T47D (cell line): ENCODE measurements at regions not wholly inside any gene's neighbourhood (a gene's known extent, or its start where the extent isn't known, plus 50 kb on each side); places are given as distances from the start of the nearest gene placed in this dataset.
A peak's percentile ranks its signal among the peaks of the same experiment; 100 is the strongest.
"Not testable (repeated sequence)": the region's sequence is repeated elsewhere in the genome, so short reads cannot be mapped to it uniquely, and the experiment has no call there.

ENCODE experiments used
- DNase-seq, 2 experiments: peaks; one replicate each; pipeline versions ENCODE4 v3.0.0 to v3.0.0-alpha.2; 2011 to 2012; ENCODE audit warnings: low read depth in 1 of 2, low spot score in 1 of 2
- JUND ChIP-seq: IDR thresholded peaks from 2 replicates; pipeline ENCODE4 v1.6.1; 2012; ENCODE audit warnings: low read depth
- in situ Hi-C: cut with HindIII; loops from 2 replicates; pipeline ENCODE4 v1.10.0; 2016; ENCODE audit warnings: low sequenced_read_pairs, low pct_unique_long_range_greater_than_20kb

DNA sequence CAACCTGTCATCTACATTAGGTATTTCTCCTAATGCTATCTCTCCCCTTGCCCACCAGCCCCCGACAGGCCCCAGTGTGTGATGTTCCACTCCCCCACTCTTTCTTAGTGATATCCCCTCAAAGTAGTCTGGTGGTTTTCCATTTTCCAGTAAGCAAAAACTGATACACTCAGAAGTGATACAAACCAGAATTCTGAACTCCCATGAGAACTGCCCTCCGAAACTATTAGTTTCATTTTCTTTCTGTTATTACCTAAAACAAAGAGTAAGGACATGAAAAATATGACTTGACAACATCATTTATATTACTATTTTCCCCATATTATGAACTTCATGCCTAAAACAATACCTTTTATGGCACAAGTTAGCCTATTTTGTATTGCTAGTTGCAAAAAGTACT, 175.0 kb downstream of the OTUD1 start:
- no peak for TF ChIP-seq JUND
- no peak for DNase-seq
- in situ Hi-C loops = no loop called here

- in situ Hi-C loops = no loop called here
- TF ChIP-seq JUND = no peak
- DNase-seq = no peak
Observed at GRCh38 chr10:23614483-23614882, 175.6 kb downstream of the OTUD1 start.

DNA sequence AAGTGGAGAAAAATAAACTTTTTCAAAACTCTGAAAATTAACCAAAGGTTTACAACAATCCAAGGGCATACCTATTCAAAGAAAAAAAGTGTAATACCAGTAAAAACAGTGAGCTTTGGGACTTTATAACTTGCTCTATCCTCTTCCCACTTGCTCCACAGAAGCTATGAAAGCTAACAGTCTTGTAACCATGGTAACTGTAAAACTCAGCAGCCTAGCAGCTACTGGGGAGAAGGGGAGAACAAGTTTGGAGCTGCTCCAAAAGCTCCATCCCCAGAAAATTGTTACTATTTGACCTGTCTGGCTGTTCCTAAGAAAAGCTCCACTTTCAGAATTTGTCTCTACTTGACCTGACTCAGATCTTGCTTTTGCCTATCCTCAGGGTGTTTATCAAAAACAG, 191.5 kb downstream of the OTUD1 start:
- TF ChIP-seq JUND = no peak
- no peak for DNase-seq
- in situ Hi-C loops = no loop called here

- in situ Hi-C loops = no loop called here
- no peak for DNase-seq
- TF ChIP-seq JUND = no peak
Observed at GRCh38 chr10:23630885-23631284, 192.0 kb downstream of the OTUD1 start.

DNA sequence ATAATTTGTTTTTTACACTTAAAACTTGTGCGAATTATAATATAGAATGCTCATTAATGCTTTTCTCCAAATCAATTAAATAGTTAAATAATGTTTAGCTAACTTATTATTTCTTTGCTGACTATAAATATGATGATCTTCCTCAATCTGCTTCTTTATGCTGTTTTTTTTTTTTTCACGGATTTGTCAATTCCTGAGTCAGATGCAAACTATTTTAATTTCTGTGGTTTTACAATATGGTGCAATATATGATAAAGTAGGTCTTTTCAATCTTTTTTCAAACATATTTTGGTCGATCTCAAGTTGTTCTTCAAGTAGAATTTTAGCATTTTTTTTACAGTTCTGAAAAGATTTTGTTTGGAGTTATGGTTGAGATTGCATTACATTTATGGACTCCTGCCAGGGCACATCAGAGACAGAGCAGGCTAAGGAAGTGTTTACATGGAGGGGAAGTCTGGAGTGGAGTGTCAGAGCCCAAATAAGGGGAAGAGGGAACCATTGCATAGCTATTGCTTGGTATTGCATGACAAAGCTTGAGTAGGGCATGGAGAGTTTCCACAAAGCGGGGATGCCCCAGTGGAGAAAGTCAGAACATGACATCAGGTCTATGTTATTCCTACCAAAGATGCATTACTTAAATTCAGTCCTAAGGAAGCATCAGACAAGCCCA, 204.4 kb downstream of the OTUD1 start:
- in situ Hi-C loops = no loop called here
- no peak for TF ChIP-seq JUND
- DNase-seq = no peak

GRCh38 chr10:23648618-23649017, 209.7 kb downstream of the OTUD1 start:
- no peak for TF ChIP-seq JUND
- in situ Hi-C loops = no loop called here
- no peak for DNase-seq

DNA sequence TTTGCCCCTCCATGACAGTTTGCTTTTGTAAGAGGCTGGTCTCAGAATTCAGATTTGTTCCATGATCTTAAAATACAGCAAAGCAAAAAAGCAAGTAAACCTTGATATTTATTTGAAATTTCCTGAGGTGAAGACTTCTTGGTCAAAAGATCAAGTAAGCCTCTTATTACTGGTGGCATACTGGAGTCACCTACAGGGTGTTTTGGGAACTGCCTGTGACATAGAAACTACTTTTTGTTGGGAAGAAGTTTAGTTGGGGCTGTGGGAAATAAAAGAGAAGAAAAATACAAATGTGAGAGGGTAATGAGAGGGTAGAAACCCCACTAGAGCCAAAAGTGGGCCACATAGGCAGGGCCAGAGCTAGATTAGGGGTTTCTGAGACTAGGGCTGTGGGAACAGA, 217.9 kb downstream of the OTUD1 start:
- in situ Hi-C loops = no loop called here
- no peak for TF ChIP-seq JUND
- DNase-seq = peak in 1 of 2 experiments; percentile 48

GRCh38 chr10:23657677-23658076, 218.8 kb downstream of the OTUD1 start:
- in situ Hi-C loops = no loop called here
- no peak for TF ChIP-seq JUND
- DNase-seq = no peak

GRCh38 chr10:23671866-23672265, 233.0 kb downstream of the OTUD1 start:
- in situ Hi-C loops = not testable (repeated sequence)

DNA sequence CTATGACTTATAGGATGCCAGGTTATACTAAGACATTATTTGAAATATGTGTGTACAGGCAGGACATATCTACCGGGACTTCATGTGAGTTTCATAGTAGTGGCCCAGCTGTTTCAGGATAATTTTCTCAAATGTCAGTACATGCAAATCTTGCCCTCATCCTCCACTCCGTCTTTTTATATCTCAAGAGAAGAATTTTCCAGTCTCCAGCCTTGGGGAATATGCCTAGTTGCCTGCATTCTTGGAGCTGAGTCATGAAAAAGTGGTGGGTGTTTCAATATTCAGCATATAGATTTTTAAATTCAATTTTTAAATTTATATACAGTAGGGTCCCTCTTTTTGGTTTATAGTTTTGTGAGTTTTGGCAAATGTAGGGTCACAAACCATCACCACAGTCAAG, 236.7 kb downstream of the OTUD1 start:
- no peak for DNase-seq
- in situ Hi-C loops = no loop called here
- no peak for TF ChIP-seq JUND

More at GRCh38 chr10:23671866-23672265, 233.0 kb downstream of the OTUD1 start:
- DNase-seq = not testable (repeated sequence)

- no peak for TF ChIP-seq JUND
- no peak for DNase-seq
- in situ Hi-C loops = no loop called here
Observed at GRCh38 chr10:23676296-23676695, 237.4 kb downstream of the OTUD1 start.

- no peak for TF ChIP-seq JUND
- in situ Hi-C loops = no loop called here
- peak in 1 of 2 experiments; percentile 41 for DNase-seq
Observed at GRCh38 chr10:23686722-23687121, 247.8 kb downstream of the OTUD1 start.

DNA sequence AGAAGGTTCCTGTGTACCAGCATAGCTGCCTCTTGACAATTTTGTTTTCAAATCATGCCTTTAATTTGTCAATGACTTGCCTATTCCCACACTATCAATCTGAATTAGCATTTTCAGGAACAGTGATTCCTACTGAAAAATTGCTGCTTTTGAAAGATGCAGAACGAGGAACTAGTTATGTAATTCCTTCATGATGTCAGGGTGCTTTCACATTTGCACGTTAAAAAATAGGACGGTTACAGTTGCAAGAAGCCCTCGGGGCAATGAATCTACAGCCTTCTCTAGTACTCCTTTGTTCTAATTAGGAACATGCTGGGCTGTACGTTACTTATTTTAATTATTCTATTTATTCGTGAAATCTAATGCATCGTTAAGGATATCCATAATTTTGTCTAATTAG, 253.9 kb downstream of the OTUD1 start:
- no peak for TF ChIP-seq JUND
- no peak for DNase-seq
- in situ Hi-C loops = no loop called here

- DNase-seq = no peak
- in situ Hi-C loops = no loop called here
- TF ChIP-seq JUND = no peak
Observed at GRCh38 chr10:23693501-23693901, 254.6 kb downstream of the OTUD1 start.
